Fibroblast of skin of abdomen (primary cell): ENCODE measurements at regions not wholly inside any gene's neighbourhood (a gene's known extent, or its start where the extent isn't known, plus 50 kb on each side); places are given as distances from the start of the nearest gene placed in this dataset.
A peak's percentile ranks its signal among the peaks of the same experiment; 100 is the strongest.

Source experiments
- DNase-seq: peaks from one replicate; pipeline ENCODE4 v3.0.0-alpha.2; 2013

GRCh38 chr5:93929131-93929530 lies 187.7 kb upstream of the POU5F2 start:
- DNase-seq, result peak; percentile 70

GRCh38 chr5:93926831-93927620 lies 185.6 kb upstream of the POU5F2 start:
- DNase-seq, result peak; percentile 72

DNA sequence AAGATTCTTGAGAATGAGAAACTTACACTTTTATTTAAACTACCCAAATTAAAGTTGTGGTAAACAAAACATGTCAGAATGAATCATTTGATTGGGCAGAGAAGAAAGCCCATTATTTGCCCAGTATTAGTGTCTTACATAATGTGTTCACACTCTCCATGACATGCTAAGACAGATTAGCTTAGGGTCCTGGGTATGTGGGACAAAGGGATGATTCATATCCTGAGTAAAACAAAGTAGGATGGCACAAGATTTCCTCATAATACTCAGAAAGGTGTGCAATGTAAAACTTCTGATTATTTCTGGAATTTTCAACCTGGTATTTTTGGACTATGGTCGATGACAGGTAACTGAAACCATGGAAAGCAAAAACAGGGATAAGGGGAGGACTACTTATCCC lies 183.9 kb upstream of the POU5F2 start:
- no peak for DNase-seq

DNA sequence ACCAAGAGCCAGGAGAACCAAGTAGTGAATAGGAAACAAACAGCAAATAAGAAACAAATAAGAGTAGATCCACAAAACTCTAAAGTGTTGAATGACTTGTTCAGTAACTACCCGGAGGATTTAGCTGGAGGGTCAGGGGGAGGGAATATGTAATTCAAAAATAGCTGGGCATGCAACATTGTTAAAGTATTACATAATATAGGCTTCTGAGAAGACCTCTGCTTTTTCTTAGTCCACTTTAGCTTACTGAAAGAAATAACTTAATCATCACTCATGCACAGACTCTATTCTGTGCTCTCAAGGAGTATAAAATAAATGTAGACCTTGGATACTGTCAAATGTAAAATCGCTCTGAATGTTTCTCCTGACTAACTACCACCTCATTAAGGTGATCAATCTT lies 183.2 kb upstream of the POU5F2 start:
- peak; percentile 47 for DNase-seq

DNA sequence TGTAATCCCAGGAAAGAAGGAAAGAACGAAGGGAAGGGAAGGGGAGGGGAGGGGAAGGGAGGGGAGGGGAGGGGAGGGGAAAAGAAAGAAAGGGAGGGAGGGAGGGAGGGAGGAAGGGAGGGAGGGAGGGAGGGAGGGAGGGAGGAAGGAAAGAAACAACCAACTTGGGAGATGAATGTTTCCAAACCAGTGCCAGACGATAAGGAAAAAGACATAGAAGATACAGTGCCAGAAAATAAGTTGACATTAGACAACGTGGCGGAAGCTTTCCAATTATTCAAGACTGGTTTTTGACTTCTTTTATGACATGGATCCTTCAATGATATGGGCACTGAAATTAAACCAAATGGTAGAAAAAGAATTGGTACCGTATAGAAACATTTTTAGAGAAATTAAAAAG lies 181.2 kb upstream of the POU5F2 start:
- no peak for DNase-seq

DNA sequence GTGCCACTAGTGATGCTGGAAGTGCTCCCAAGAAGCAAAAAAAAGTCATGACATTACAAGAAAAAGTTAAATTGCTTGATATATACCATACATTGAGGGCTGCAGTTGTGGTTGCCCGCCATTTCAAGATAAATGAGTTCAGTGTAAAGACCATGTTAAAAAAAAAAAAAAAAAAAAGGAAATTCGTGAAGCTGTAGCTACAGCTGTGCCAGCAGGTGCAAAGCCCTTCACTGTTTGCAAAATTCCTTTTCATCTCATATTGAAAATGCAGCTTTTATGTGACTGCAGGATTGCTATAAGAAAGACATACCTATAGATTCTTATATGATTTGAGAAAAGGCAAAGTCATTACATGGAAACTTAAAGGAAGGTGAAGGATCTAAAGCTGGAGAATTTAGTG lies 179.6 kb upstream of the POU5F2 start:
- DNase-seq, result no peak

GRCh38 chr5:93916872-93917271 lies 175.5 kb upstream of the POU5F2 start:
- no peak for DNase-seq

DNA sequence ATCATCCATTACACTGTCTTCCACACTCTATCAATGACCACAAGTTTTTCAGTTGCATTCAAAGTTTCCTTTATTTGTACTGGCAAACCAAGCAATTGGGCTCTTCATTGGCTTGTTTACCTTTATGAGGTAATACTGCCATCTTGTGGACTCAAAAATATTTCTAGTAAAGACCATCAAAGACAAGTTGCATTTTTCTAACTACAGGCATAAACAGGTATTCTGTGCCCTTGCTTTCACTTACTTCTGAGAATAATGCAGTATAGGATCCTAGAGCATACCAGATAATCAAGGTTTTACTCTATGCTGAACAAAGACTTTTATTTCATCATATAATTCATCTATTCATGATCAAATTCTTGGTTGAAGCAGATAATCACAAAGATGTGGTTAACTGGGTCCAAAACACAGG lies 173.7 kb upstream of the POU5F2 start:
- DNase-seq, result peak; percentile 43

DNA sequence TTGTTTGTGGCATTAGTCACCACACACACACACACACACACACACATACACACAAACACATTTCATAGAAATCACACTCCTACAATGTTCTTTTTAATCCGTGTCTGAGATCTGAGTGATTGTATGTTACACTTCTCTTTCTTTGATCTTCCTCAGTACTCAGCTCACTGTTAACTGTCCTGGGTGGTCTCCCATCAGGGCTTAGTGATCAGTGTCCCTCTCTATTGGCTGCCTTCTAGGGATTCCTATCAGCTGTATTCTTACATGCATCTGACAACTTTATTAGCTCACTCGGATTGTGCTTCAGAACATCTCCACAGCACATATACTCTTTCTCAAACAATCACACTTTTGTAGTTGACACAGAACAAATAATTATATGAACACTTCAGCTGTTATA lies 170.2 kb upstream of the POU5F2 start:
- no peak for DNase-seq

- no peak for DNase-seq
These were observed 168.0 kb upstream of the POU5F2 start for GRCh38 chr5:93909356-93909755.

DNA sequence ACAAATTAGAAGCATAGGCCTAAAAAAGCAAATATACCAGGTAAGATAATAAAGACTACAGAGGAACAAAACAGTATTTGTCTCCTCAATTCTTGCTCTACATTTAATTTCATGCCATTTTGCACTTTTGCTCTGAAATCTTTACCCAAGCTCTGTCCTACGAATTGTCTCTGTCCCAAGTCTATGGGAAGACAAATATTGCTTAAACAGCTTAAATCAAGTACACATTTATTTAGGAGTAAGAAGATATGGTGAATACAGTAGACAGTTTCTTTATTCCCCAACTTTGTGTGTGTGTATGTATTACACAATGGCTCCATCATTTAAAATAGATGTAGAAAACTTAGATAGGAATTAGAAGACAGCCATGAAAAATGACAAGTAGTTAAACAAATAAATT lies 163.5 kb upstream of the POU5F2 start:
- DNase-seq, result no peak

GRCh38 chr5:93902288-93902687 lies 160.9 kb upstream of the POU5F2 start:
- no peak for DNase-seq

- DNase-seq, result no peak
These were observed 157.7 kb upstream of the POU5F2 start for GRCh38 chr5:93899026-93899600.

DNA sequence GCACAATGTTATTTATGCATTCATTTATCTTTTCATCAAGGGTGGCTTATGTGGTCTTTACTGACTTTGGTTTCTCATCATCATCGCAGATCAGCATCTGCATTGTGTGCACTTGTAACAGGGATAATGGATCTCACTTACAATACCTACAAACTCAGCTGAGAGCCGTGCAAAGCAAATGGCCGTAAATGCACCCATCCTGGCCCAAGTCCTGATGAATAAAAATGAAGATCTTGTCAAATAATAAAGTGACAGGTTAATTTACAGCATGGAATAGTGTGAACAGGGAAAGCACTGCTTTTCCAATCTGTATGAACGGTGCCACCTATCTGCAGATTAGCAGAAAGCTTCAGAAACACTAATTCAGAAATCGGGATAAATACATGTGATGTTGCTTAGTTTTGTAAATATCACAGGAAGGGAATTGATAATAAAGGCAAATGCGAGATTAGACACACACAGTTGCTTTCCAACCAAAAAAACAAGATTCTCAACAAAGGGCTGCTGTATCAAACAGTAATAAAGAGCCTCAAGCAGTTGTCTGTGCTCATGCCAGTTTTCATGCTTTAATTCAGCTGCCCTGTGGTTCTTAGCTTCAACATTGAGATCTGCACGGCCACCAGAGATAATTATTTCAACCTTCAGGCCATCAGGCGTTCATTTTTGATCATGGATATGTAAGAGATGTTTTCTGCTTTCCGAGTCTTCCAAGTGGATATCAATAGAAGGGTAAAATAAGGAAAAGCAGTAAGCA lies 153.4 kb upstream of the POU5F2 start:
- no peak for DNase-seq

DNA sequence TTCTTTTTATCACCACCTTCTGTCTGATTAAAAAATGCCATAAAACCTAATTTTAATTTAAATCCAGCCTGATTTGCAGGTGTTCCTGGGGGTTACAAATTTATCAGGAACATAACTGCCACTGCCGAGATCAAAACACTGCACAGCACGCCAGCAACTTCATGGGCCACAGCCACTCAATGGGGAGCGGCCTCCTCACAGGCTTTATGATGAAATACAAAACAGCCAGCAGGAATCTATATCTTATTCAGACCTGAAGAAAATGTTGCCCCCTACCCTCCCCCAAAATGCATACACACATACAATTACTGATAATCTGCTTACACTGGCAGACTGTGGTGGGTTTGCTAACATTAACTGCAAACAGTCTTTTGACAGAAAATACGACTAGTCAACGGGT lies 151.7 kb upstream of the POU5F2 start:
- no peak for DNase-seq

GRCh38 chr5:93892481-93892880 lies 151.1 kb upstream of the POU5F2 start:
- no peak for DNase-seq

DNA sequence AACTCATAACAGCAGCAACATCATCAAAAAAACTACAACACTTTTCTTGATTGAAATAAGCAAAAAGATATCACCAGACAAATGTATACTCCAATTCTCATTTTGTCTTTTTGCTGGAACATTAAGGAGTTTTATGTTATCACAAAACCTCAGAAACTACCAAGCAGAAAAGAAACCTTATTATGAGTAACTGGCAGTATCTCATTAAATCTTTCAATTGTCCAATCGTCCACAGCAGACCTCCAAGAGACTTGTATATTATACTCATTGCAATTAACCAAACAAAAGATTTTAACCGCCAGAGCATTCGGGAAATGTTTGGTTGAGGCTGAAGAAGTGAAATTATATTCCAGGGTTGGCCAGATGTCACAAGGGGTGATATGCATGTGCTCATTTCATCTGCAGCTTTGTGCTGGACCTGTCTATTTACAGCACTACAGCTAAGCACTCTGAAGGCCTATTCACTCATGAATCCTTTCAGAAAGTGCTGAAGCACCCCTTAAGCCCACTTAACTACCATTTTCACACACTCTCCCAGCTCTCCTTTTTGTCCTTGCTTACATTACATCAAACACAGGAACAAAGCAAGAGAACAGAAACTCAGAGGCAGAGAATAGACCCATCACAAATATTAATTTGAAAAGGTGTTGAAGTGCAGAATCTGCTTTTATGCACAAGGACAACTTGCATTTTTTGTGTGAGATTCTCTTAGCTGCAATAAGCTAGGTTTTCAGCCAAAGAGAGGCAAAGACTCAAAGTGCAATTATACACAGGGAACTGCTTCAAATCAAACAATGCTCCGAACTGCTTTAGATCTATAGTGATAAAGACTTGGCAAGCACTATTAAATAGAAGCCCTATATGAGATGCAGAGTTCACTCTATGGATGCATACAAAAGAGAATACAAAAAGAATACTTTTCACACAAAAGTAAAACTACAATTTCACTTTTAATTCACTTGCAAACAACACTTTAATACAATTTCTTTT lies 150.4 kb upstream of the POU5F2 start:
- DNase-seq, result no peak

GRCh38 chr5:93890657-93891056 lies 149.3 kb upstream of the POU5F2 start:
- DNase-seq, result no peak

DNA sequence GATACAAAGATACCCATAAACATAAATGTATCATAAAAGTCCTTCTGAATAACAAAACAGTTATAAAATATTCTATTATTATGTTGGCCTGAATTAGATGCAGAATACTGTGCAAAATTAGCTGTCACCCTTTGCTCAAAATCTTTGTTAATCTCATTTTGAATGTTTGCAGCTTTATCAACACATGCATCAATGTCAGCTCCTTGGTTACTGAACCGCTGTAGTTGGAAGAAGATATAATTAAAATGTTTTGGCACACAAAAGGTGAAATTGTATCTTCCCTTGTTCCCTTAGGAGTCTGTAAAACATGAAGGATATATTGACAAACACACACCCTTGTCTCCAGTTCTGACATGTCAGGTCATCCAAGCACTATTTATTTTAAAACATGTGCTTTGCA lies 146.3 kb upstream of the POU5F2 start:
- DNase-seq, result no peak

DNA sequence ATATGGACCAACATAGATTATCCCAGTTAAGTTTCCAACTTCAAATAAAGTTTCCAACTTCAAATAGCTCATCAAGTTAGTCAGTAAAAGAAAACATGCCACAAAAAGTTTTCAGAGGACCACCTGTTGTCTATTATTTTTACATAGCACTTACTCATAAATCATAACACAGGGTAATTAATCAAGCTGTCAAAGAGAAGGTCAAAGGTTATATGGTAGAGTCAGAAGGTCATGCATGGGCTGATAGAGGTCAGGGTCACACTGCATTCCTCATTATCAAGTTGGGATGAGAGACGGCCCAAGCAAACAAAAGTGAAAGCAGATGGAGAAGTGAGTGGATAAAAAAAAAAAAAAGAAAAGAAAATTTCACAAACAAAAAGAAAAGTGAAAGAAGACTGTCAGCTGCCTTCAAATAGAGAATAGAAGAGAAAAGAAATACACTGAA lies 145.5 kb upstream of the POU5F2 start:
- DNase-seq, result no peak

DNA sequence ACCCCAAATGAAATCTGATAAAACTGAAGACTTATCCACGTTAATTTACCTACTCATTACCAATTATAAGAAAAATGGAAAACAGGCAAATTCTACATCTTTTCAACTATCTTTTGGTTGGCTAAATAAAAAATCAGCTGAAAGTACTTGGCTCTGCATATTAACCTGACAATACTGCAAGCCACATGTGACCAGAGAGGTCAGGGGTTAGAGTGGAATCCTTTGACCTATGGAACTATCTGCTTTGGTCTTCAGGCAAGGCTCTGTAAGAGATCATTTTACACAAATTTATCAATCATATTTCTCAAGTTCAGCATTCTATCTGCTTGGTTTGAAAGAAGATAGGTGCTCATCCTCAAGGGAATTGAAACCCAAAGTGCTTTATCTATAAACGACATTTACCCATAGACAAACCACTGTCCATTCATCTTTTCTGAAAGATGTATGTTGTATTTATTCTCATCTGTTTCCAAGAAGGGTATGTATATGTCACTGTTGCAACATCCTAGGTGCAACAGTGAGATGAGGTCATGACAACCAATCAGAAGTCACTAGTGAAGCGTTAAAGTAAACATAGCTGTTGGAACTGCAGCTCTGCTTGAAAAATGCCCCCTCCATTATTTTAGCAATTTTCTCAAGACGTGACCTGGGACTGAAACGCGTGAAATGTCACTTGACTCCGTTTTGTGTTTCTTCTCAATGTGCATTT lies 144.9 kb upstream of the POU5F2 start:
- no peak for DNase-seq

- no peak for DNase-seq
These were observed 142.9 kb upstream of the POU5F2 start for GRCh38 chr5:93884254-93884653.
